DMS 273 (cell line): ENCODE measurements at regions not wholly inside any gene's neighbourhood (a gene's known extent, or its start where the extent isn't known, plus 50 kb on each side); places are given as distances from the start of the nearest gene placed in this dataset.

Source experiments
- DNase-seq: peaks from one replicate; lab custom pipeline; 2025; ENCODE audit not compliant: unreplicated experiment; lab: John Stamatoyannopoulos, UW

- no peak for DNase-seq
Measured at GRCh38 chrX:42456176-42456700, 321.7 kb downstream of the PPP1R2C start.

- DNase-seq, result no peak
Measured at GRCh38 chrX:42450228-42450627, 327.7 kb downstream of the PPP1R2C start.

GRCh38 chrX:42443267-42443666 is 334.7 kb downstream of the PPP1R2C start:
- no peak for DNase-seq

- DNase-seq, result no peak
Measured at GRCh38 chrX:42442745-42443144, 335.2 kb downstream of the PPP1R2C start.

GRCh38 chrX:42437211-42437610 is 340.8 kb downstream of the PPP1R2C start:
- no peak for DNase-seq

- no peak for DNase-seq
Measured at GRCh38 chrX:42434458-42435166, 343.4 kb downstream of the PPP1R2C start.

- DNase-seq, result no peak
Measured at GRCh38 chrX:42432552-42432951, 345.4 kb downstream of the PPP1R2C start.

- no peak for DNase-seq
Measured at GRCh38 chrX:42422961-42423360, 355.0 kb downstream of the PPP1R2C start.

GRCh38 chrX:42420426-42420825 is 357.5 kb downstream of the PPP1R2C start:
- DNase-seq, result no peak

GRCh38 chrX:42415636-42416035 is 362.3 kb downstream of the PPP1R2C start:
- no peak for DNase-seq

GRCh38 chrX:42414057-42414456 is 363.9 kb downstream of the PPP1R2C start:
- DNase-seq, result no peak

- no peak for DNase-seq
Measured at GRCh38 chrX:42399632-42400024, 378.3 kb downstream of the PPP1R2C start.

GRCh38 chrX:42398967-42399631 is 378.9 kb downstream of the PPP1R2C start:
- no peak for DNase-seq

GRCh38 chrX:42396136-42396535 is 381.8 kb downstream of the PPP1R2C start:
- no peak for DNase-seq

- no peak for DNase-seq
Measured at GRCh38 chrX:42392846-42393245, 385.1 kb downstream of the PPP1R2C start.

- no peak for DNase-seq
Measured at GRCh38 chrX:42386681-42387080, 391.3 kb downstream of the PPP1R2C start.

- DNase-seq, result no peak
Measured at GRCh38 chrX:42385730-42386129, 392.2 kb downstream of the PPP1R2C start.

GRCh38 chrX:42384956-42385355 is 393.0 kb downstream of the PPP1R2C start:
- peak; percentile 19 for DNase-seq

GRCh38 chrX:42378857-42379256 is 399.1 kb downstream of the PPP1R2C start:
- DNase-seq, result no peak

- DNase-seq, result no peak
Measured at GRCh38 chrX:42375086-42375485, 402.9 kb downstream of the PPP1R2C start.

- no peak for DNase-seq
Measured at GRCh38 chrX:42366181-42366580, 411.8 kb downstream of the PPP1R2C start.

GRCh38 chrX:42362219-42362618 is 415.7 kb downstream of the PPP1R2C start:
- no peak for DNase-seq
